Mucosa of gallbladder (tissue), 1 donor: ENCODE measurements at regions not wholly inside any gene's neighbourhood (a gene's known extent, or its start where the extent isn't known, plus 50 kb on each side); places are given as distances from the start of the nearest gene placed in this dataset.
"Not testable (repeated sequence)": the region's sequence is repeated elsewhere in the genome, so short reads cannot be mapped to it uniquely, and the experiment has no call there.

Experiments
- DNase-seq: peaks from one replicate; pipeline ENCODE4 v3.0.0-alpha.2; 2020; ENCODE audit warnings: low spot score
- donor health status: DM: no; HTN: no; CAD: no.

GRCh38 chr2:23021311-23022120, 363.5 kb upstream of the KLHL29 start:
- DNase-seq: no peak

GRCh38 chr2:23023722-23024121, 361.3 kb upstream of the KLHL29 start:
- DNase-seq: no peak

- DNase-seq: no peak
These were observed 358.3 kb upstream of the KLHL29 start for GRCh38 chr2:23026671-23027070.

GRCh38 chr2:23027396-23027795, 357.6 kb upstream of the KLHL29 start:
- peak; percentile 79 for DNase-seq

GRCh38 chr2:23028106-23028505, 356.9 kb upstream of the KLHL29 start:
- peak; percentile 62 for DNase-seq

- no peak for DNase-seq
These were observed 355.9 kb upstream of the KLHL29 start for GRCh38 chr2:23029111-23029510.

GRCh38 chr2:23029951-23030350, 355.0 kb upstream of the KLHL29 start:
- no peak for DNase-seq

- no peak for DNase-seq
These were observed 350.0 kb upstream of the KLHL29 start for GRCh38 chr2:23034996-23035395.

- no peak for DNase-seq
These were observed 348.4 kb upstream of the KLHL29 start for GRCh38 chr2:23036629-23037028.

GRCh38 chr2:23037596-23037995, 347.4 kb upstream of the KLHL29 start:
- no peak for DNase-seq

- no peak for DNase-seq
These were observed 343.5 kb upstream of the KLHL29 start for GRCh38 chr2:23041443-23041842.

- no peak for DNase-seq
These were observed 342.6 kb upstream of the KLHL29 start for GRCh38 chr2:23042216-23042906.

GRCh38 chr2:23050388-23050787, 334.6 kb upstream of the KLHL29 start:
- DNase-seq: no peak

GRCh38 chr2:23053601-23054000, 331.4 kb upstream of the KLHL29 start:
- no peak for DNase-seq

- DNase-seq: no peak
These were observed 329.7 kb upstream of the KLHL29 start for GRCh38 chr2:23055251-23055650.

- DNase-seq: not testable (repeated sequence)
These were observed 328.1 kb upstream of the KLHL29 start for GRCh38 chr2:23056846-23057245.

GRCh38 chr2:23058435-23058834, 326.5 kb upstream of the KLHL29 start:
- no peak for DNase-seq

GRCh38 chr2:23065210-23065609, 319.8 kb upstream of the KLHL29 start:
- no peak for DNase-seq

- DNase-seq: no peak
These were observed 319.0 kb upstream of the KLHL29 start for GRCh38 chr2:23065936-23066335.

- DNase-seq: no peak
These were observed 318.3 kb upstream of the KLHL29 start for GRCh38 chr2:23066686-23067085.

GRCh38 chr2:23069156-23069555, 315.8 kb upstream of the KLHL29 start:
- DNase-seq: no peak

GRCh38 chr2:23069923-23070322, 315.1 kb upstream of the KLHL29 start:
- no peak for DNase-seq

- no peak for DNase-seq
These were observed 311.9 kb upstream of the KLHL29 start for GRCh38 chr2:23073056-23073455.
